IPS-20b (cell line): ENCODE measurements at regions not wholly inside any gene's neighbourhood (a gene's known extent, or its start where the extent isn't known, plus 50 kb on each side); places are given as distances from the start of the nearest gene placed in this dataset.

ENCODE experiments used
- H3K27ac ChIP-seq: one replicate; pipeline ENCODE4 v1.5.1; 2013; ENCODE audit warnings: low read length
- H3K27me3 ChIP-seq: 2 replicates; pipeline ENCODE4 v1.6.1; 2013; ENCODE audit warnings: mild to moderate bottlenecking, low read length, inconsistent platforms; ENCODE audit not compliant: insufficient read depth
- H3K36me3 ChIP-seq: 2 replicates; pipeline ENCODE4 v1.6.1; 2013; ENCODE audit warnings: low read depth, mild to moderate bottlenecking, inconsistent platforms, low read length, moderate library complexity; ENCODE audit not compliant: insufficient read depth
- H3K4me1 ChIP-seq: 2 replicates; pipeline ENCODE4 v1.6.1; 2013; ENCODE audit warnings: mild to moderate bottlenecking, control low read depth, inconsistent platforms, low read length, moderate library complexity; ENCODE audit not compliant: insufficient read depth
- H3K4me3 ChIP-seq: 2 replicates; pipeline ENCODE4 v1.5.1; 2013; ENCODE audit warnings: mild to moderate bottlenecking, low read length, inconsistent platforms
- H3K9ac ChIP-seq: 2 replicates; pipeline ENCODE4 v1.6.1; 2013; ENCODE audit warnings: low read depth, mild to moderate bottlenecking, inconsistent platforms, low read length, moderate library complexity
- H3K9me3 ChIP-seq: 2 replicates; pipeline ENCODE4 v1.6.1; 2013; ENCODE audit warnings: mild to moderate bottlenecking, low read depth, low read length, inconsistent platforms; ENCODE audit not compliant: insufficient read depth

GRCh38 chr11:45534132-45534531 is 131.3 kb downstream of the CHST1 start:
- Histone ChIP-seq H3K4me1 (no peaks in the 10 kb centered on the region), H3K27me3 (no peaks in the 10 kb centered on the region), H3K9me3 (no peaks in the 10 kb centered on the region), H3K36me3 (no peaks in the 10 kb centered on the region), H3K9ac (no peak overlapping the region), H3K4me3 (no peak overlapping the region), H3K27ac (no peak overlapping the region)

- H3K36me3 ChIP-seq: no peaks in the 10 kb centered on the region
- no peaks in the 10 kb centered on the region for H3K4me1 ChIP-seq
- H3K27me3 ChIP-seq: no peaks in the 10 kb centered on the region
- no peak overlapping the region for H3K9ac ChIP-seq
- no peak overlapping the region for H3K4me3 ChIP-seq
- no peak overlapping the region for H3K27ac ChIP-seq
- no peaks in the 10 kb centered on the region for H3K9me3 ChIP-seq
Measured at GRCh38 chr11:45532546-45532945, 132.9 kb downstream of the CHST1 start.

DNA sequence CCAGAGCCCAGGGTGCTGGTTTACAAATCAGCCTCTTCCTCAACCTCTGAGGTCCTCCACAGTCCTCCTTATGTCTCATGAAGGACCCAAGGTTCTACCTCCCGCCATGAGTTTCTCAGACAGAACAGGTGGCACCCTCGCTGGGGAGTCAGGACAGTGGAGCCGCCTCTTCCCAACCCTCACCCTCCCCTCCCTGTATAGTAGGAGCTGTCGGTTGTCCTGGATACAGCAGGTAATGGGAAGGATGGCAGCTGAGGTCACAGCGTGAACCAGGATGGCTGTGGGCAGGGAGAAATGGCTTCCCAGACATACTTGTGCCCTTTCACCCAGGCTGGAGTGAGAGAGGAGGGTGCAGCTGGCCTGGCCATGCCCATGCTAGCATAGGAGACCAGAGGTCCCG is 134.6 kb downstream of the CHST1 start:
- H3K27ac ChIP-seq: no peak overlapping the region
- H3K9me3 ChIP-seq: no peaks in the 10 kb centered on the region
- H3K4me3 ChIP-seq: no peak overlapping the region
- H3K27me3 ChIP-seq: no peaks in the 10 kb centered on the region
- no peaks in the 10 kb centered on the region for H3K4me1 ChIP-seq
- H3K36me3 ChIP-seq: no peaks in the 10 kb centered on the region
- H3K9ac ChIP-seq: no peak overlapping the region

- no peak overlapping the region for H3K27ac ChIP-seq
- no peaks in the 10 kb centered on the region for H3K27me3 ChIP-seq
- no peaks in the 10 kb centered on the region for H3K9me3 ChIP-seq
- H3K4me1 ChIP-seq: no peaks in the 10 kb centered on the region
- H3K4me3 ChIP-seq: no peak overlapping the region
- H3K9ac ChIP-seq: no peak overlapping the region
- no peaks in the 10 kb centered on the region for H3K36me3 ChIP-seq
Measured at GRCh38 chr11:45530111-45530510, 135.3 kb downstream of the CHST1 start.

DNA sequence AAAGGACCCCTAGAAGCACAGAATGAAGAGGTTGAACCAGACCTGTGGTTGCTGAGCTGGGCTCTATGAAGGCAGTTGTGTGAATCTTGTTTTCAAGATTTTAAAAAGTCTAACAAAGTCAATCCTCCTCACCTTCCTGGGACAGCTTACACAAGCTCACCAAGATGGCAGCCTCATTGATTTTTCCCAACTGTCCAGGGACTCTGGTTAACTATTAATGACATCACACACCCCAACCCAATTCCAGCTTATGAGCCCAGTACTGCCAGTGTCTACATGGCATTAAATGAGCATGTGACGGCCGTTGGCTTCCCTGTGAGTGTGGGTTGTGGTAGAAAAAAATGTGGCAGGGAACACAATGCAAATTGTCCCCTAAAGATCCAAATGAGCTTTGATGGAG is 137.0 kb downstream of the CHST1 start:
- H3K36me3 ChIP-seq: no peaks in the 10 kb centered on the region
- H3K4me3 ChIP-seq: no peak overlapping the region
- no peak overlapping the region for H3K9ac ChIP-seq
- no peaks in the 10 kb centered on the region for H3K27me3 ChIP-seq
- H3K27ac ChIP-seq: no peak overlapping the region
- no peaks in the 10 kb centered on the region for H3K4me1 ChIP-seq
- H3K9me3 ChIP-seq: no peaks in the 10 kb centered on the region

DNA sequence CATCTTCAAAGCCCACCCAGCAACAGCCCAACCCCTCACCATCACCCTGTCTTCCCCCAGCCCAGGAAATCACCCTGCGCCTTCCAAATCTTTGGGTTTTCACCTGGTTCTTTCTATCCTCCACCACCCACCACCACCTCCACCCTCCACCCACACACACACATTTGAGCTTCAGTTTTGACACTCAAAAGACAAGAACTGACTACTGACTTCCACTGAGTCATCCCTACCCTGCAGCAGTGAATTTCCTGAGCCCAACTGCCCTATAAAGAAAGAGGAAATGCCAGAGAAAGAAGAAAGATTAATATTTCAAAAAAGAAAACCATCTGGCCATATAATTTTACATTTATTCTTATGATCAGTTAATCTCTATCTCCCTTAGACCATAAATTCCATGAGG is 137.5 kb downstream of the CHST1 start:
- H3K4me3 ChIP-seq: no peak overlapping the region
- no peaks in the 10 kb centered on the region for H3K27me3 ChIP-seq
- H3K9ac ChIP-seq: no peak overlapping the region
- H3K36me3 ChIP-seq: no peaks in the 10 kb centered on the region
- no peak overlapping the region for H3K27ac ChIP-seq
- H3K9me3 ChIP-seq: no peaks in the 10 kb centered on the region; the same call in 1 of the 2 replicates
- H3K4me1 ChIP-seq: no peaks in the 10 kb centered on the region

DNA sequence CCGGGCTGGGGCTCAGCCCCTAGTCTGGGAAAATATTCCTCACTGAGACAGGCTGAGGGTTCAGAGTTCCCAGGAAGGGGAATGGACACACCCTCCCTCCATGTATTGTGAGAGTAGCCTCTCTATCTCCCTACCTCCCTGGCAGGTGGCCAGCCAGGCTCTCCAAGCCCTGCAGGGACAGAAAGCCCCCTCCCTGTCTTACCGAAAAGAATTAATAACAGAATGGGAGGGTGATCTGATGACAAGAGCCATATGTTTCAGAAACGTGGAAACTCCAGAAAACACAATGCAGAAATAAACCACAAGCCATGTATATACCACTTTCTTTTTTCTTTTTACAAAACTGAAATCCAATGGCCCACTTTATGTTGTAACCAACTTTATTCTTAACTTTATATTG is 140.0 kb downstream of the CHST1 start:
- Histone ChIP-seq H3K9me3 (no peaks in the 10 kb centered on the region; the same call in 1 of the 2 replicates), H3K4me3 (no peak overlapping the region), H3K4me1 (no peaks in the 10 kb centered on the region), H3K36me3 (no peaks in the 10 kb centered on the region), H3K27me3 (no peaks in the 10 kb centered on the region), H3K9ac (no peak overlapping the region), H3K27ac (no peak overlapping the region)

DNA sequence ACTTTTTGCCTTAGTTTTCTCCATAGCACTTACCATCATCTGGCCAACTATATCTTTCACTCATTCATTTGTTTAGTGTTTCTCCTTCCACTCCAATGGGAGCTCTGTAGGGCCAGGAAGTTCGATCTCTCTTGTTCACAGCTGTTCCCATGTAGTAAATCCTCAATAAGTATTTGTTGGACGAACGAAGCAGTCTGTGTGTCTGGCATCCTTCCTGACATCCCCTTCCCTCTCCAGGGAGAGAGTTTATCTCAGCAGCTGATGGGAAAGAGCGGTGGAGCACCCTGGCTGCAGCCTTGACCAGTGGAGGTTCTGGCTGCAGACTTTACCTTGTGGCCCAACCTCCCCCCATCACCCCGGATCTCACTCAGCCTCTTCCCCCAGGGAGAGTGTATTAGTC is 141.7 kb downstream of the CHST1 start:
- Histone ChIP-seq H3K27me3 (no peaks in the 10 kb centered on the region), H3K36me3 (no peaks in the 10 kb centered on the region), H3K4me1 (no peaks in the 10 kb centered on the region), H3K9me3 (no peaks in the 10 kb centered on the region; the same call in 1 of the 2 replicates), H3K4me3 (no peak overlapping the region), H3K9ac (no peak overlapping the region), H3K27ac (no peak overlapping the region)

- Histone ChIP-seq H3K27ac (no peak overlapping the region), H3K4me3 (no peak overlapping the region), H3K36me3 (no peaks in the 10 kb centered on the region)
Measured at GRCh38 chr11:45518833-45519535, 146.4 kb downstream of the CHST1 start.

DNA sequence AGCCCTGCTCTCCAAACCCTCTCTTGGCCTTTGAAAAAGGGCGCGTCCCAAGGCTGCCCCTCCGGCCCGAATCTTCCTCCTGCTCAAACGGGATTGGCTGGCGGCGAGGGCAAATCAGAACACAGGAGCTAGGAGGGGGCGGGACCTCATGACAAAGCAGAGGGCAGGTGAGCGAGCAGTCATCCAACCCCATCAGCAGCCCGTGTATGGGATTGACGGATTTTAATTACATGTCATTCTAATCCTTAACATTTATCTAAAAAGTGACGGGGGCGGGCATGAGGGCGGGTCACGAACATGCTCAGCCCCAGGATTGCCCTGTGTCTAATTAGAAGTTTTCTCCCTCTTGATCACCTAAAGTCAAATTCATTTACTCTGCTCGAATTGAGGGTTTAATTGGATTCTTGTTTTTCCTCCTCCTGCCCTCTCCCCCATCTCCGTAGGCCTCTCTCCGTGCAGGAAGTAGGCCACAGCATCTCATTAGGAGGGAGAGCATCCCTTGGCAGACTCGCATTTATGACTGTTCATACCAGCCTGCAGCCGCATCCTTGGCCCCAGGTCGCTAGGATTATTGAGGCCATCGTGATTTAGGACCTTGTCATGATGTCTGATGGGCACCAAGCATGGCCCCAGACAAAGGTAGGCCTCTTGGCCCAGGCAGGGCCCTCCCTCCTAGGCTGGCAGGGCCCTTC is 147.1 kb downstream of the CHST1 start:
- Histone ChIP-seq H3K9me3 (no peaks in the 10 kb centered on the region; the same call in 1 of the 2 replicates), H3K4me1 (no peaks in the 10 kb centered on the region; the same call in 1 of the 2 replicates), H3K9ac (no peak overlapping the region), H3K4me3 (peak overlapping the region; percentile 29; the same call in 1 of the 2 replicates), H3K27ac (no peak overlapping the region), H3K27me3 (no peaks in the 10 kb centered on the region), H3K36me3 (no peaks in the 10 kb centered on the region)

More at GRCh38 chr11:45518833-45519535, 146.4 kb downstream of the CHST1 start:
- no peaks in the 10 kb centered on the region; the same call in 1 of the 2 replicates for H3K4me1 ChIP-seq
- no peaks in the 10 kb centered on the region for H3K27me3 ChIP-seq
- no peak overlapping the region for H3K9ac ChIP-seq
- H3K9me3 ChIP-seq: no peaks in the 10 kb centered on the region; the same call in 1 of the 2 replicates

DNA sequence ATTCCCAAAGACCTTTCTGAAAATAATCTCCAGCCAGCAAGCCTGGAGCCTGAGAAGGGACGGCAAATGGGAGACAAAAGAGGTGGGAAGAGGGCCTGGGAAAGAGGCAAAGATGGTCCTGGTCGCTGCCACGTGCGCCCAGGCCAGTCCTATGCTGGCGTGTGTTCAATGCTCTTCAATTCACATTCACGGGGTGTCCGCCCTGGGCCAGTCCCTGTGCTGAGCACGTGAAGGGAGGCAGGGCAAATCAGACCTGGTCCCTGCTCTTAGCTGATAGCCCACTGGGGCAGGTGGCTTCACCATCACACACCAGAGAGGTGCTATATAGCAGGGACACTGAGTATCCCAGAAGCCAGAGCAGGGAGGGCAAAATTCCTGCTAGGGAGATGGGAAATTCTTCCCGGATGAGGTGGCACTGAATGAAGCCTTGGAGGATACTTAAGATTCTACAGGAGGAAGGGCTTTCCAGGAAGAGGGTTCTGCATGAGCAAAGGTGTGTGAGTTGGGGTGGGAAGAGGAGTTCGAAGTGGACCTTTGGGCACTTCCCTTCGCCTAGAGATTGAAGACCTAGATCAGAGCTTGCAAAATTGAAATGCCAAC is 148.2 kb downstream of the CHST1 start:
- H3K4me3 ChIP-seq: no peak overlapping the region
- H3K4me1 ChIP-seq: no peaks in the 10 kb centered on the region; the same call in 1 of the 2 replicates
- no peaks in the 10 kb centered on the region for H3K27me3 ChIP-seq
- H3K36me3 ChIP-seq: no peaks in the 10 kb centered on the region
- H3K27ac ChIP-seq: no peak overlapping the region
- no peak overlapping the region for H3K9ac ChIP-seq
- H3K9me3 ChIP-seq: no peaks in the 10 kb centered on the region
